ENCODE measurements at regions not wholly inside any gene's neighbourhood (a gene's known extent, or its start where the extent isn't known, plus 50 kb on each side); places are given as distances from the start of the nearest gene placed in this dataset.

DNA sequence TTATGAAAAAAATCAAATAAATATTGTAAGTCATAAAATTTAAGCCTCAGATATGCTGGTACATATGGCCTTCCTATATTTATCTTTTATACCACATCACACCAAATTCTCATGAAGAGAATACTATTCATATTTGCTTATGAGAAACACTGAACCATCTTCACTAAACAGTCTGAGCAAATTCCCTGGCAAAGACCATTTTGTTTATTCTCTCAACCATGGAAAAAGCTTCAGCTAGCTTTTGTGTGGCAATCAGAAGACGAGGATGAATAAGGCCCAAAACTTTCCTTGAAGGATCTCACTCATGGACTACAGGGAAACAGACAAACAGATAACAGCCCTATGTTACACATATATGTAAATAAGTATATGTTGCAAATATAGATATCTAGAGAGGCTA, 252.1 kb downstream of the TMX3 start:
- TF ChIP-seq, protein P1, sequence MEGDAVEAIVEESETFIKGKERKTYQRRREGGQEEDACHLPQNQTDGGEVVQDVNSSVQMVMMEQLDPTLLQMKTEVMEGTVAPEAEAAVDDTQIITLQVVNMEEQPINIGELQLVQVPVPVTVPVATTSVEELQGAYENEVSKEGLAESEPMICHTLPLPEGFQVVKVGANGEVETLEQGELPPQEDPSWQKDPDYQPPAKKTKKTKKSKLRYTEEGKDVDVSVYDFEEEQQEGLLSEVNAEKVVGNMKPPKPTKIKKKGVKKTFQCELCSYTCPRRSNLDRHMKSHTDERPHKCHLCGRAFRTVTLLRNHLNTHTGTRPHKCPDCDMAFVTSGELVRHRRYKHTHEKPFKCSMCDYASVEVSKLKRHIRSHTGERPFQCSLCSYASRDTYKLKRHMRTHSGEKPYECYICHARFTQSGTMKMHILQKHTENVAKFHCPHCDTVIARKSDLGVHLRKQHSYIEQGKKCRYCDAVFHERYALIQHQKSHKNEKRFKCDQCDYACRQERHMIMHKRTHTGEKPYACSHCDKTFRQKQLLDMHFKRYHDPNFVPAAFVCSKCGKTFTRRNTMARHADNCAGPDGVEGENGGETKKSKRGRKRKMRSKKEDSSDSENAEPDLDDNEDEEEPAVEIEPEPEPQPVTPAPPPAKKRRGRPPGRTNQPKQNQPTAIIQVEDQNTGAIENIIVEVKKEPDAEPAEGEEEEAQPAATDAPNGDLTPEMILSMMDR (IDR thresholded peaks at IDR 0.05) = no peak
- Mint-ChIP-seq H3K27ac (no peak overlapping the region), H3K36me3 (ENCODE audit: low read depth) (no peaks in the 10 kb centered on the region), H3K4me3 (no peak overlapping the region), H3K27me3 (no peaks in the 10 kb centered on the region), H3K4me1 (ENCODE audit: low read depth) (peaks cover under 1% of the 10 kb centered on the region), H3K9me3 (no peaks in the 10 kb centered on the region)
- ChIA-PET POLR2A (no interaction called here), CTCF (no interaction called here)
- ATAC-seq (no peak), DNase-seq (no peak)
- intact Hi-C loops (cut with micrococcal nuclease) = no loop called here

DNA sequence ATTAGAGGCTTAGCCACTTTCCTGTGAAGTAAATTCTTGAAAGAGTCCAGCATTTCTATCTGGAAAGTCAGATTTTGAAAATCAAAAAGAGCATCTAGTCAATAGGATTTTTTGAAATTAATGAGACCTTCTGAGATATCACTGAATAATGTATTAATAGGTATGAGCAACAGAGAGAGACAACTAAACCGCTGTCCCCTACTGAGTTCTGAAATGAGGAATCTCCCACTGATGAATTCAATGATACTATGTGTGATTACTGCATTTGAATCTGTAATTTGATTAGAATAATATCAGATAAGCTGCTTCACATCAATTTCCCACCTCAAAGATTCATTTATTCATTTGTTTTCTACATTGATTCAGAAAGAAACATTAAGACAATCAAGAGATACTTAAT, 252.8 kb downstream of the TMX3 start:
- ChIA-PET POLR2A (no interaction called here), CTCF (no interaction called here)
- DNase-seq (no peak), ATAC-seq (no peak)
- Mint-ChIP-seq H3K9me3 (no peaks in the 10 kb centered on the region), H3K4me3 (no peak overlapping the region), H3K27ac (no peak overlapping the region), H3K27me3 (no peaks in the 10 kb centered on the region), H3K4me1 (ENCODE audit: low read depth) (no peaks in the 10 kb centered on the region), H3K36me3 (ENCODE audit: low read depth) (no peaks in the 10 kb centered on the region)
- TF ChIP-seq, protein P1 (IDR thresholded peaks at IDR 0.05) = no peak
- intact Hi-C loops (cut with micrococcal nuclease) = no loop called here

DNA sequence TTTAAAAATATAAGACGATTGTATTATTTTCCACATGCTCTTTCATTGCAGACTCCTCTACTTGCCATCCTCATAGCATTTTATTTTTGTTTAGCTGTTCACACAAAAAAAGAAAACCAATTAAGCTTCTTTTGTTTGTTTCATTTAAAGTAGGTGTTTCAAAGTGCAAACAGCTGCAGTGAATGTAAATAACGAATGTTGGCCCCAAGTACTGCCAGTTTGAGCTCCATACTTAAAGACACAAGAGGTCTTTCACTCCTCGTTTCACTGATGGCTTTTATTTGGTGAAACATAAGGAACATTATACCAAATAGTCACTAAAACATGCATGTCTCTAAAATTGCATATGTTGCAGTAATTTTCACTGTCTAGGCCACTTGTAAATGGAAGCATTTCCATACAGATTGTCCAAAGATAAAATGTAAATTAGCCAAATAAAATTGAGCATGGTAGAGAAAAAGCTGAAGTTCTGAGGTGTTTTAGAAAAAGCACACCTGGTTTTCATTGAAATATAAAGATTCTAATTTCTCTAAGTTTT, 253.4 kb downstream of the TMX3 start:
- Mint-ChIP-seq H3K27me3 (no peaks in the 10 kb centered on the region), H3K27ac (no peak overlapping the region), H3K36me3 (ENCODE audit: low read depth) (no peaks in the 10 kb centered on the region), H3K9me3 (no peaks in the 10 kb centered on the region), H3K4me3 (no peak overlapping the region), H3K4me1 (ENCODE audit: low read depth) (no peaks in the 10 kb centered on the region)
- CTCF ChIA-PET = no interaction called here
- TF ChIP-seq, protein P1 (IDR thresholded peaks at IDR 0.05) = no peak
- intact Hi-C loops (cut with micrococcal nuclease) = no loop called here
- no peak for DNase-seq
- POLR2A ChIA-PET = no interaction called here
- ATAC-seq = no peak

DNA sequence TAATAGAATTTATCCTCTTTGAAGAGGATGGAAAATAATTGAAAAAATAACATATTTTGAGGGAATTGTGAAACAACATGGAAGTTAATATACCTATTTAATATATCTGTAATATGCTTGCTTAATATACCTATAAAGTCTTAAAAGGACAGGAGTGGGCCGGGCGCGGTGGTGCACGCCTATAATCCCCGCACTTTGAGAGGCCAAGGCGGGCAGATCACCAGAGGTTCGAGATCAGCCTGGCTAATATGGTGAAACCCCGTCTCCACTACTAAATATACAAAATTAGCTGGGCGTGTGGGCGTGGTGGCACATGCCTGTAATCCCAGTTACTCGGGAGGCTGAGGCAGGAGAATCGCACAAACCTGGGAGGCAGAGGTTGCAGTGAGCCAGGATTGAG, 254.9 kb downstream of the TMX3 start:
- TF ChIP-seq, protein P1 (IDR thresholded peaks at IDR 0.05) = no peak
- CTCF ChIA-PET = no interaction called here
- intact Hi-C loops (cut with micrococcal nuclease) = no loop called here

DNA sequence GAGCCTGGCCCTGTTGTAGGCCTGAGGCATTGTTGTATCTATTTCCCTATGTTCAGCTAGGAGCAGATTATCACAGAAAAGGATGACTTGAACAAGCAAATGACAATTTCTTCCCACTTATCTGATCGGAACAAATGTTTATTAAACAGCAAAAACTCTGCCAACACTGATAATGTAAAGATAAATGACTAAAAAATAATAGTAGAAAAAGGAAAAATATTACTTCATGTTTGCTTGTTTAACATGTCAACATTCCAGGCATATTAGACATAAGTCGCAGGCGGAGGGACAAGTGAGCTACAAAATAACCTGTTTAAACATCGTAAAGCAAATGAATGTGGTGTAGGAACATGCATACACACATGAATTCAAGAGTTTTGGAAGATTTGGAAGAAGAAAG, 257.9 kb downstream of the TMX3 start:
- H3K36me3 Mint-ChIP-seq (ENCODE audit: low read depth) = no peaks in the 10 kb centered on the region
- DNase-seq = no peak
- no peak overlapping the region for H3K27ac Mint-ChIP-seq
- H3K4me3 Mint-ChIP-seq = no peak overlapping the region
- no peaks in the 10 kb centered on the region for H3K9me3 Mint-ChIP-seq
- intact Hi-C loops (cut with micrococcal nuclease) = no loop called here
- no peaks in the 10 kb centered on the region for H3K4me1 Mint-ChIP-seq (ENCODE audit: low read depth)
- no peaks in the 10 kb centered on the region for H3K27me3 Mint-ChIP-seq
- TF ChIP-seq, protein P1 (IDR thresholded peaks at IDR 0.05) = no peak
- ChIA-PET POLR2A (no interaction called here), CTCF (no interaction called here)
- ATAC-seq = no peak

More for the DNA sequence above, 254.9 kb downstream of the TMX3 start:
- no peaks in the 10 kb centered on the region for H3K36me3 Mint-ChIP-seq (ENCODE audit: low read depth)
- no peaks in the 10 kb centered on the region for H3K4me1 Mint-ChIP-seq (ENCODE audit: low read depth)
- POLR2A ChIA-PET = no interaction called here
- no peak overlapping the region for H3K4me3 Mint-ChIP-seq
- ATAC-seq (no peak), DNase-seq (no peak)
- H3K27me3 Mint-ChIP-seq = no peaks in the 10 kb centered on the region
- H3K27ac Mint-ChIP-seq = no peak overlapping the region
- H3K9me3 Mint-ChIP-seq = no peaks in the 10 kb centered on the region

Measured in activated CD8-positive, alpha-beta T cell treated with anti-CD3 and anti-CD28 coated beads for 36 hours (primary cell).